H7 (cell line): ENCODE measurements at regions not wholly inside any gene's neighbourhood (a gene's known extent, or its start where the extent isn't known, plus 50 kb on each side); places are given as distances from the start of the nearest gene placed in this dataset.

Experiments used
- DNase-seq: peaks from one replicate; pipeline ENCODE4 v3.0.0; 2012
- H3K27me3 ChIP-seq: 2 replicates; pipeline ENCODE4 v1.6.0; 2011; ENCODE audit warnings: mild to moderate bottlenecking, low read length; ENCODE audit not compliant: control insufficient read depth, insufficient read depth
- H3K36me3 ChIP-seq: replicated peaks from 2 replicates; pipeline ENCODE4 v1.5.1; 2011; ENCODE audit warnings: low read length; ENCODE audit not compliant: control insufficient read depth, insufficient read depth
- H3K4me3 ChIP-seq: 2 replicates; pipeline ENCODE4 v1.5.1; 2011; ENCODE audit warnings: low read depth, mild to moderate bottlenecking, control low read depth, low read length, moderate library complexity; ENCODE audit not compliant: insufficient read depth

DNA sequence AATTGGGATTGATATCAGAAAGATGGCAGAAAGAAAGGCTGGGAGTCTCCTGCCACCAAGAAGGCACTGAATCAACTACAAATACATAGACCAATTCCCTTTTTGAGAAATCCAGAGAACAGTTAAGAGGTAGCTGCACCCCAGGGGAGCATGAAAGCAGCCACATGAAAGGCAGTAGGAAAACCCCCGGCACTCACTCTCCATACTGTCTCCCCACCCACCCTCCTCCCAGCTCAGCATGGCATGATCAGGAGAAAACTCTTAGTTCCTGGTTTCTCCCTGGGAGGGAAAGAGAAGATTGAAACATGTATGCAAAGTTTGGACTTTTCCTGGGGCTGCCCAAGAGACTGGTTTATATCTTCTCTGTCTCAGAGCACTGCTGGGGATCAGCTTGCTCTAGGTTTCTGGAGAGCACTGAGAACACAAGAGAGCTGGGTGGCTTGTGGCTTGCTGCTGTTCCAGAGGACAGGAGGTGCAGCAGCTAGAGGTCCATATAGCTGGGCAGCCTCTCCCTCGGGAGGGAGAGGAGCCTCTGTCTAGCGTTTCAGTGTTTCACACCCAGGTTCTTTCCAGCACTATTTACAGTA is 305.7 kb downstream of the PDGFC start:
- Histone ChIP-seq H3K27me3 (no peaks in the 10 kb centered on the region), H3K36me3 (no peaks in the 10 kb centered on the region), H3K4me3 (no peak overlapping the region)
- no peak for DNase-seq

DNA sequence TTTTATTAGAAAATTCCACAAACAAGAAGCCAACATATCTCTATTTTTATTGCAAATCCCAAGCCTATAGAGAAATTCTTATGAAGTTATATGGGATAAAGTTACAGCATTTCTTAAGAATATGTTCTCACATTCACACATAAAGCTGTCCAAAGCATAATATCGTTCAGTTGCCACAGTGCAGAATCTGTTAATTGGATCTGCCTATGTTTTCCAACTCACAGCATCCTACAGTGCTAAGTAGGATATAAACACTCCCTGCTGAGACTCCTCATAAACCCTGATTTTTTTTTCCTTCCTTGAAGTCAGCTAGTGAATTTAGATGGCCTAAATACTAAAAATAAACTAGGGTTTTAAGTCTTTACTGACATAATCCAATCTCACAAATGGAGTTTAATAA is 307.9 kb downstream of the PDGFC start:
- Histone ChIP-seq H3K36me3 (no peaks in the 10 kb centered on the region), H3K27me3 (no peaks in the 10 kb centered on the region), H3K4me3 (no peak overlapping the region)
- DNase-seq = no peak

DNA sequence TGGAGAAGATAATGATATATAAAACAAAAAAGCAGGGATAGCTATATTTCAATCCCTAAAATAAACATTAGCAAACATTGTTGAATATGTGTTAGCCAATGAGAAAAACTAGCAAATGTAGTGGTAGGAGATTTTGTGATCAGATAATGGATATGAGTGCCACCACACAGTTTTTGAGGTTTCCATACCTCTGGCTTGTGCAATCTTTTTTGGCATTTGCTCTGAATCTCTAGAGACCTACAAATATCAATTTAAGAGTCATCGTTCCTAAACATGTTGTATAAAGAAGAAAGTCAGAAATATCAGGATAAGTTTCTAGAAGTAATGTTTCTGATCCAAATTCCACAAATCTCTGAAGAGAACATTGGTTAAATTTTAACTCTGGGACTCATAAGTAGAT is 308.7 kb downstream of the PDGFC start:
- DNase-seq = no peak
- H3K4me3 ChIP-seq = no peak overlapping the region
- no peaks in the 10 kb centered on the region for H3K27me3 ChIP-seq
- H3K36me3 ChIP-seq = no peaks in the 10 kb centered on the region

DNA sequence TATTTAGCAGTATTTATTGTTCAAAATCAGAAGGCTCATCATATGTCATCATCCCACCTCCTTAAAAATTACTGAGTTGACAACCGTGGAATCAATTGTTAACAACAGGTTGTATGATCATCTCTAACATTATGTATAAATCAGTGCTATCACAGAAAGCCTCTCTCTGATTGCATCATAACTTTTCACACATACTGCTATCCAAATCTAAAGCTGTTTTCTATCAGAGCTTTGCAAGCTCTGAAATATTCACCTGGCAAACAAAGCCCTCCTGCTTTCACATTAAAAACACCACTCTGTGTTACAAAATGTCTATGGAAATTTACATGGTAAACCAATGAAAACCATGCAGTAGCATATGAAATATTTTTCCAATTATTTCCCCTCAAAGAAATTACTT is 310.0 kb downstream of the PDGFC start:
- no peak overlapping the region for H3K4me3 ChIP-seq
- no peak for DNase-seq
- H3K36me3 ChIP-seq = no peaks in the 10 kb centered on the region
- no peaks in the 10 kb centered on the region for H3K27me3 ChIP-seq

DNA sequence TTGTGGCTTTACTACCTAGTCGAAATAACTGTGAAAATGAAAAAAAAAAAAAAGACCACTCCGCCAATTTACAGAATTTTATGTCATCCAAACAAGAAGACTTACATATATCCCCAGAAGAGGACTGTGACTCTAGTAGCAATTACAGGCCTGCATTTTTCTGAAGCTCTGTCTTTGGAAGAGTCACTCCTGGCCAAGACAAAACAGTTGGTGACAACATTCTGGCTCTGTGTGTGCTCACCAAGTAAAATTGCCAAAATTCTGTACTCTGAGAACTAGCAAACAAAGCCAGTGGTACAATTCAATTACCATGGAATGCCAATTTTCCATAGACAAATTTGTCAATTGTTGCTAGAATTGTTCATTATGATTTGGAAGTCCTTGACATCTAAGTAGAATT is 311.1 kb downstream of the PDGFC start:
- DNase-seq = no peak
- Histone ChIP-seq H3K36me3 (no peaks in the 10 kb centered on the region), H3K4me3 (no peak overlapping the region), H3K27me3 (no peaks in the 10 kb centered on the region)

DNA sequence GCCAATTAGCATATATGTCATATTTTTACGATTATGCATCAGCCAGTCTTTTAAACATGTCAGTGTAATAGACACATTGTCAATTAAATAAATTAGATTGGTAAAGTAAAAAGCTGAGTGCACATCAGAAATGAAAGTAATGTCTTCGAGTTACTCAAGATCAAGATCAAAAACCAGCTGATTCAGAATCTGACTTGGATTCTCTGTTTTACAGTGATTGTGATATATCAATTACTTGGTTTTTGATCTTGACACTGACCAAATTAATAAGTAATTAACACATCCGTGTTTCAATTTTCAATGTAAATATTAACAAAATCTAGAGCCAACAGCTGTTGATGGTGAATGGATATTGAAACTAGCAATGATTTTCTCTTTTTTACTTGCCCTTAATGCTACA is 311.6 kb downstream of the PDGFC start:
- Histone ChIP-seq H3K27me3 (no peaks in the 10 kb centered on the region), H3K4me3 (no peak overlapping the region), H3K36me3 (no peaks in the 10 kb centered on the region)
- no peak for DNase-seq

DNA sequence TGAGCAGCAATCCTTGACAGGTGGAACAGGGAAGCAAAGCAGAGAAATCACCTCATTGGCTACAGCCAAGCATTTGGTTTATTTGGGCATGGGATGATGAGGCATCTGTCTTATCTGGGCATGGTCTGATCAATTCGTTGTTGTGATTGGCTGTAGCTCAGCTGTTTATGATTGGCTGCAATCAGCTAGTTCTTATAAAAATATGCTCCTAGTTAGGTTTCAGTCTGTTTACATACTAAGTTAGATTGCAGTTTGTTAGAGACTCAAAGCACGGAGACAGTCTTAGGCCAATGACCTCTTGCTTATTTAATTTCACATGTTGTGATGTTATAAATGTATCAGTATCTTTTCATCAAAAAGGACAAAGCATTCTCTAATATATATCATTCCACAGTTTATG is 312.0 kb downstream of the PDGFC start:
- no peak for DNase-seq
- Histone ChIP-seq H3K27me3 (no peaks in the 10 kb centered on the region), H3K36me3 (no peaks in the 10 kb centered on the region), H3K4me3 (no peak overlapping the region)

DNA sequence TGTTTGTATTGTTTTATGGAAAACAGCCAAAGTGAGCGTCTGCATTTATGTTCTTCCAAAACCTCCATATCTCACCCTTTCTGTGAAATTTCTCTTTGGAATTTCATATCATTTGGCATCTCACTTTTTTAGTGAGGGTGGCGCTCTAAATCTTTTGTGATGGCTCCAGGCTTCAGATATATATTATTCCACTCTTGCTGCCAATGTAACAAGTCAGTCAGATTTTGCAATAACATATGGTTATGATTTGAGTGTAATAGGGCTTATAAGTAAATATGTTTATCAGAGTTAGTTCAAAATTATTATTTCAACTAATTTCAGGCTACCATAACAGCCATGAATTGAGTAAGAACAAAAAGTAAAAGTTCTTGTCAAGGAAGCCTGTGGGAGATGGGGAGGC is 314.7 kb downstream of the PDGFC start:
- Histone ChIP-seq H3K4me3 (no peak overlapping the region), H3K27me3 (no peaks in the 10 kb centered on the region), H3K36me3 (no peaks in the 10 kb centered on the region)
- no peak for DNase-seq

DNA sequence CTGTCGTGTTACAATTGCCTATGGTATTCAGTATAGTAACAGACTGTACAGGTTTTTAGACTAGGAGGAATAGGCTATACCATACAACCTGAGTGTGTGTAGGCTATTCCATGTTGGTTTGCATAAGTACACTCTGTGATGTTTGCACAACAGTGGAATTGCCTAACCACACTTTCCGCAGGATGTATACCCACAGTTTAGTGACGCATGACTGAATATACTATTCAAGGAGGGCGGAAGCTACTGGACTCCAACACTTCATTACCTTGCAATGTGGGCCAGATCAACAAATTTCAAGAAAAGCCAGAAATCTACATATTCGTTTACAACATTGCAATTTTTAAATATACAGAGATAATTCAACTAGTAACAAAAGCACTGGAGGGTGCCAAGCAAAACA is 317.2 kb downstream of the PDGFC start:
- Histone ChIP-seq H3K4me3 (no peak overlapping the region), H3K27me3 (no peaks in the 10 kb centered on the region), H3K36me3 (no peaks in the 10 kb centered on the region)
- no peak for DNase-seq

DNA sequence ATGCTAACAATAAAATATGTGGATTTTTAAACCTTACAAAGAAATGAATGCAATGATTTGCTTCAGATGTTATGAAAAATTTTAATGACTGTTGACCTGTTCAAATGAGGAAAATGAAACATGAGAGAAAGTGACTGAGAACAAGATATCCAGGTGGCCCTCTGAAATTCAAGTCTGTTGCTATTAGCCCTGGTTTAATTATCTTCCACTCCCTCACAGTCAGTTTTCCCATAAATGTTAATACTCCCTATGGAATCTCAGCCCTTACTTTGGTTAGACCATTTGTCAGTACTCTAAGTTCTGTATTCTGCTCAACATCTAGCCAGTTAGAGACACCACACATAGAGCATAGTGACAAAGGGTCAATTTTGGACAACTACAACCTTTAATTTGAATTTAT is 327.8 kb downstream of the PDGFC start:
- no peak for DNase-seq
- Histone ChIP-seq H3K36me3 (no peaks in the 10 kb centered on the region), H3K4me3 (no peak overlapping the region), H3K27me3 (no peaks in the 10 kb centered on the region)

DNA sequence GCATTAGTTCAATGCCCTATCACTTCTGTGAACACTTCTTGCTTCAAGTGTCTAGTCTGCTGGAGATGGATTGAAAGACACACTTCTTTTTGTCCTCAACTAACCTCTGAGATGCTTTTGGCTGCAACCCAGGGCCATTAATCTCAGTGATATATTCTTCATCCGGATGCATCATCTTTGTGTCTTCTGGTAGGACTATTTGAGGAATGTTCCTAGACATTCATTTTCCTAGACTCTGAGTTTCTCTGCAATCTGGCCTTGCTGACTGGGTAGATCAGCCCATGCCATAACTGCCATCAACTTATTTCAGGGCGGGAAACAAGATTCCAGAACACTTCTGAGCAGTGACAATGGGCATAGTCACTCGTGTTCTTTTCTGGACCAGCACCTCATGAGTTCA is 329.4 kb downstream of the PDGFC start:
- no peaks in the 10 kb centered on the region for H3K36me3 ChIP-seq
- no peak overlapping the region for H3K4me3 ChIP-seq
- no peak for DNase-seq
- H3K27me3 ChIP-seq = no peaks in the 10 kb centered on the region

DNA sequence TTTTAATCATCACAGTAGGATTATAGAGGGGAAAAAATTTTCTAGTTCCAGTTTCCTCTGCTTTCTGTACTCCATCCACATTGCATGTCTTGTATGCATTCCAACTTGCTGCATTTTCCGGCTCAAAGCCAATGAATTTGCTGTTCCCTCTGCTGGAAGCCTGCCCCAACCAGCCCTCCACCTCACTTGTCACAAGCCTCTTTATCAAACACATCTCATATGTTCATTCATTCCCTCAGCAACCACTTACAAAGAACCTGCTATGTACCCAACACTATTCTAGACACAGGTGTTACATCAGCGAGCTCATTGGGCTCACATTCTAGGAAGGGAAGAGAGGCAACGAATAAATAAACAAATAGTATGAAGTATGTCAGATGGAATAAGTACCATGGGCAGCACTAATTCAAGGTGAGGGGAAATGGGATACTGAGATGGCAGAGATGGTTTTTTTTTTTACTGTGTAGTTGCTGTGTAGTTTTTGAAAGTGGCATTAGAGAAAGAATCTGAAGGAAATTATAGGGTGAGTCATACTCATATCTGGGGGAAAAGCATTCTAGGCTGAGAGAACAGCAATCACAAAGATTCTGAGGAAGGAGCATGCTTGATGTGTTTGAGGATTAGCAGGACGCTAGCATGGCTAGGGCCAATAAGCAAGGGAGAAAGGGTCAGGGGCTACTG is 332.5 kb downstream of the PDGFC start:
- Histone ChIP-seq H3K4me3 (no peak overlapping the region), H3K36me3 (no peaks in the 10 kb centered on the region), H3K27me3 (no peaks in the 10 kb centered on the region)
- DNase-seq = no peak

DNA sequence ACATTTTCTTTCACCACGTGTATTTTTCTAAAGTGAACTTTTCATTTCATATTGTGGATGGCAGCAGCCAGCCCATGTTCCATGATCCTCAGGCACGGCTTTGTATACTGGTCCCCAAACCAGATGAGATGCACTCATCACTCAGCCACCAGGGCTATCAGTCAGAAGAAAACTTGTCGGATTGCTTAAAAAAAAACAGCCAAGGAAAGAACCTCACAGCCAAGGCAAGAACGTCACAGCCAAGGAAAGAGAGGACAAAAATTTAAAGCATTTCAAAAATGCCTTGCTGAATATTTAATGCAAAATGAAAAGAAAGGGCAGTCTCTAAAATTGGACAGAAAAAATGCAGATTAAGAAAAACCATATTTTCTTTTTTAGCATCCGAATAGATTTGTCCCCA is 333.3 kb downstream of the PDGFC start:
- no peak overlapping the region for H3K4me3 ChIP-seq
- H3K27me3 ChIP-seq = no peaks in the 10 kb centered on the region
- DNase-seq = no peak
- no peaks in the 10 kb centered on the region for H3K36me3 ChIP-seq

DNA sequence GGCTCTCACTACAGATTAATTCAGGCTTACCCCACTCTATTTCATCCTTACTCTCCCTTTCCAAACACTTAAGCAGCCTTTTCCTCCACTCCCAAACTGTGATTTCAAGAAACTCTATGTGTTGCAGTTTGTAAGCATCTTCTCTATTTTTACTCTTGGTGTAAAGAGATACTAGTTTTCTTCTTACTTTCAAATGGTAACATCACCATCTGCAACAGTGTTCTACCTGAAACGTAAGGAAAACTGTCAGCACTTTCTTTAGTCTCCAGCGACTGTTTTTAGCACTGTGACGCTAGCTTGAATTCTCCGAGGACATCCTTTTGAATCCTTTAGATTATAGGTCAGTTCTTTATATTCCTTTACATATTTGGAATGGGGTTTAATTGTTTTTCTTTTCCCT is 335.2 kb downstream of the PDGFC start:
- no peak for DNase-seq
- Histone ChIP-seq H3K27me3 (no peaks in the 10 kb centered on the region), H3K36me3 (no peaks in the 10 kb centered on the region), H3K4me3 (no peak overlapping the region)

DNA sequence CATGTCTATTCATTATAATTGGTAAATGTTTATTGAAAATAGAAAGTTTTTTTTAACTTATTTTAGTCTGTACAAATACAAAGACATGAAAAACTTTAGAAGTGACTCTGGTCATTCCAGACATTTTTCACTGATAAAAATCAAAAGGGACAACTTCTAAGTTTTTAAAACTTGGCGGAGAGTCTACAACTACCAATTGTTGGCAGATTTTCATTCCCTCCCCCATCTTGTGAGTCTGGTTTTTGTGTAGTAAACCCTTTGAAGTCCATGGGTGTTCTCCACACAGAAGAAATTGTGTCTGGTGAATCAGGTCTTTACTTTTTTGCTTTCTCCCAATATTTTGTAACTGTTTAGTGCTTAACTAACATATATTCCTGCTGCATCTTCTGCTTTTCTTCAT is 336.5 kb downstream of the PDGFC start:
- no peak for DNase-seq
- Histone ChIP-seq H3K36me3 (no peaks in the 10 kb centered on the region), H3K27me3 (no peaks in the 10 kb centered on the region), H3K4me3 (no peak overlapping the region)

DNA sequence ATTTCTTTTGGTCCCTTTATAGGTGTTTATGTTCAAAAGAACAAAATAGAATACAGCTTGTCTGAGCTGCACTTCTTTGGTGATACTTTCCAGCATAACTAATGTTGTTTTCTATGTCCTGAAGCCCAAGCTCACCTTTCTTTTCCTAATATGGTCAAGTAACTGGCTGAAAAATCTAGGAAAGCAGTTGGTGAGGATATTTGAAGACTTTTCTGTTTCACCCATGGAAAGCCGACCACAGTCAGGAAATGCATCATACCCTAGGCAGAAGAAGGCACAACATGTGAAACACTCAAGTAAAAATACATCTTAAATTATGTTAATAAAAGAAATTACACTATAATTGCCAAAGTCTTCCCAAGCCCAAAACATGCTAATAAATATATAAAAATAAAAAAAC is 337.0 kb downstream of the PDGFC start:
- DNase-seq = no peak

More for the DNA sequence above, 337.0 kb downstream of the PDGFC start:
- Histone ChIP-seq H3K36me3 (no peaks in the 10 kb centered on the region), H3K27me3 (no peaks in the 10 kb centered on the region), H3K4me3 (no peak overlapping the region)
